ENCODE measurements at regions not wholly inside any gene's neighbourhood (a gene's known extent, or its start where the extent isn't known, plus 50 kb on each side); places are given as distances from the start of the nearest gene placed in this dataset.

DNA sequence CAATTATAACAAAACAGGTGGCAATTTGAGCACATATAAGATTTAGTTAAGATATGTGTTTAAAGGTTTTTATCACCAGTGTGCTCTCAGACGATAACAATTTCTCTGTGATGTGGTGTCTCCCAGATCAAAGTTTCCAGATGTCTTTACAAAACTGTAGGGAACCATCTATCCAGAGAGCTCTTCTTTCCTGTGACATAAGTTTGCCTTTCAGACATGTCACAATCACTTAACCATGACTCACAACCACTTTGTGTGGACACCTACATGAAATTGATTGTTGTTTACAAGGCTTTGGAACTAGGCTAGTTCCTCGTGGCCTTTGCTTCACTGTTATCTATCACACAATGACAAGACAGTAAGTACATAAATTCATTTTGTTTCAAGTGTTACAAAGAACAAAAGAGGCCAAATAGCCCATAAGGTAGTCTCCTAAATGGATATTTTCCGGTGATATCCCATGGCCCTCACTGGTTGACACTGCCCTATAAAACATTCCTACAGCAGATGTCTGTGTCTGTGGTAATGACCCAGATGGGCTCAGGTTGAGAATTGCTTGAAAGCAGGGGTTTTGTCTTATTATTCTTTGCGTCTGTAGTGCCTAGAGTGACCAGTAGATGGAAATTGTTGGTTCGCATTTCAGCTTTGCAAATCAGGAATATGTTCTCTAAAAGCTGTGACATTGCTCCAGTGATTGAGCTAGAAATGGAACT is 297.8 kb upstream of the FAM241A start:
- no peak for TF ChIP-seq ZNF274 (IDR thresholded peaks at IDR 0.05; ENCODE audit: low read depth, low read length)
- no peak for TF ChIP-seq SUZ12 (IDR thresholded peaks at IDR 0.05; ENCODE audit: extremely low read depth, insufficient read depth, insufficient read length)

Data from NT2/D1 (cell line).